Ishikawa (cell line): ENCODE measurements at regions not wholly inside any gene's neighbourhood (a gene's known extent, or its start where the extent isn't known, plus 50 kb on each side); places are given as distances from the start of the nearest gene placed in this dataset.

Experiments
- CEBPB ChIP-seq: IDR thresholded peaks from 2 replicates; pipeline ENCODE4 v1.6.1; 2012
- CREB1 ChIP-seq: IDR thresholded peaks from 2 replicates; pipeline ENCODE4 v1.6.1; 2012; ENCODE audit warnings: low read depth
- EGR1 ChIP-seq: IDR thresholded peaks from 2 replicates; pipeline ENCODE4 v1.6.1; 2012
- EP300 ChIP-seq: IDR thresholded peaks from 2 replicates; pipeline ENCODE4 v1.6.1; 2012; ENCODE audit warnings: borderline replicate concordance
- FOXM1 ChIP-seq: IDR thresholded peaks from 2 replicates; pipeline ENCODE4 v1.6.1; 2012; ENCODE audit warnings: low read depth, borderline replicate concordance
- MAX ChIP-seq: IDR thresholded peaks from 2 replicates; pipeline ENCODE4 v1.6.1; 2012
- NFIC ChIP-seq: IDR thresholded peaks from 2 replicates; pipeline ENCODE4 v1.6.1; 2012
- RAD21 ChIP-seq: IDR thresholded peaks from 2 replicates; pipeline ENCODE4 v1.6.1; 2012; ENCODE audit warnings: low read depth
- REST ChIP-seq: IDR thresholded peaks from 2 replicates; pipeline ENCODE4 v1.6.1; 2012; ENCODE audit warnings: low read depth, mild to moderate bottlenecking
- TAF1 ChIP-seq: IDR thresholded peaks from 2 replicates; pipeline ENCODE4 v1.6.1; 2012; ENCODE audit warnings: low read depth, mild to moderate bottlenecking
- TCF12 ChIP-seq: IDR thresholded peaks from 2 replicates; pipeline ENCODE4 v1.6.1; 2012; ENCODE audit warnings: low read depth
- TEAD4 ChIP-seq: IDR thresholded peaks from 2 replicates; pipeline ENCODE4 v1.6.1; 2012
- USF1 ChIP-seq: IDR thresholded peaks from 2 replicates; pipeline ENCODE4 v1.6.1; 2012
- YY1 ChIP-seq: IDR thresholded peaks from 2 replicates; pipeline ENCODE4 v1.6.1; 2012; ENCODE audit warnings: low read depth
- ZBTB7A ChIP-seq: IDR thresholded peaks from 2 replicates; pipeline ENCODE4 v1.6.1; 2012; ENCODE audit warnings: low read depth

DNA sequence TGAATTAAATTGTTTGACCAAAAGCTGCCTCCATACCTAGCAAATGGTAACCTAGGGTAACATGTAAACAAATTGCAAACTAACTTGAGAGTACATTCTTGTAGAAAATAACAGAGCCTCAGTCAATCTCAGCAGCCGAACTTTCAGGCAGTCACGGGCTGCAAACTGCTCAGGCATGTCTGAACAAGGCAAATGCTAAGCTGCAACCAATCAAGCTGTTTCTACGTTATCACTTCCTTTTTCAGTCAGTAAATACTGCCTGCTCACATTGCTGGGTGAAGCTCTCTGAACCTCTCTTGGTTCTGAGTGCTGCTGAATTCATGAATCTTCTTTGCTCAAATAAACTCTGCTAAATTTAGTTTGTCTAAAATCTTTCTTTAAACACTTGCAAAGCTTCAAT is 1212.4 kb downstream of the SORCS1 start:
- TF ChIP-seq MAX (no peak), TCF12 (no peak), TAF1 (no peak), CREB1 (no peak)

GRCh38 chr10:105950410-105950809 is 1214.1 kb downstream of the SORCS1 start:
- peak; percentile 55 for TF ChIP-seq RAD21
- TF ChIP-seq FOXM1 = no peak
- no peak for TF ChIP-seq USF1

DNA sequence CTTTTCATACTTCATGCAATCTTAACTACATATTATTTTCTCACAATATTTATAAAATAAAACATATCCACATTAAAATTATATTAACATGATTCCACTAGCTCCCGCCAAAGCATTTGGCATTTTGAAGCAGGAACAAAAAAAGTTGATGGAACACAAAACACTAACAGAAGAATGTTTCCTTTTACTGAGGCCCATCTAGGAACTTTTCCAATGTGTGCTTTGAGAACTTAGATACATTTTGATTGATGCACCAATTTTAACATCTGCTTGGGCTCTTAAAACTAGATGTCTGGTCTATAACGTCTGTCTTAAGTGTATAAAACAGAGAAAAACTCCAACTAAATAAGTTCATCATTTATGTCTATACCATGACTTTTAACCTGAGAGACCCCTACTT is 1214.8 kb downstream of the SORCS1 start:
- TF ChIP-seq USF1 = no peak
- TF ChIP-seq EGR1 = no peak
- no peak for TF ChIP-seq TAF1
- no peak for TF ChIP-seq ZBTB7A
- TF ChIP-seq MAX = no peak
- no peak for TF ChIP-seq CEBPB
- no peak for TF ChIP-seq NFIC
- no peak for TF ChIP-seq CREB1
- TF ChIP-seq REST = no peak
- TF ChIP-seq TEAD4 = no peak
- TF ChIP-seq FOXM1 = no peak
- TF ChIP-seq YY1 = no peak
- no peak for TF ChIP-seq RAD21
- TF ChIP-seq EP300 = no peak
- no peak for TF ChIP-seq TCF12

DNA sequence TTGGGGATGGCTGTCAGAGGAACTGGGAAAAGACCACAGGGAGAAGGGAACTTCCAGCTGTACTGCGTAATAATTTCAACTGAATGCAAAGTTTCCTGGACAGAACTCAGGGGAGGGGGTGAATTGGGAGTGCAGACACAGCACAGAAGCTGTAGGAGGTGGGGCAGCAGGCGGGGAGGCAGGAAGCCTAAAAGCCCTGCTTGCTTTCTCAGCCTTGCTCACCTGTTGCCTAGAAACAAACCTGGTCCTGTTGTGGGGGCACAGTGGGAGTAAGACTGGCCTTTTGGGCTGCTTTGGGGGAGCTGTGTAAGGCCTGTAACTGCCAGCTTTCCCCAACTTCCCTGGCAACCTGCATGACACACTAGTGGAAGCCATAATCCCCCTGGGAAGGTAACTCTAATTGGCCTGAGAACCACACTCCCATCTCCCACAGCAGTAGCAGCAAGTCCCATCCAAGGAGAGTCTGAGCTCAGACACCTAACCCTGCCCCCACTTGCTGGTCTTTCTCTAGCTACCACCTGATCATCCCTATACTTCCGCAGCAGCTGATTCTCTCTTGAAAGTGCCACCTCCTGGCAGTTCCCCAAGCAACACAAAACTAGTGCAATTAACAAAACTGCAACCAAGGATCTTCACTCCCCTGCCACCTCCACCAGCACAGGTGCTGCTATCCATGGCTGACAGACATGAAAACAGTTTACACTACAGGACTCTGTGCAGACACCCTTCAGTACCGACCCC is 1239.3 kb downstream of the SORCS1 start:
- TF ChIP-seq TCF12 = no peak
- no peak for TF ChIP-seq USF1
- TF ChIP-seq REST = no peak
- TF ChIP-seq MAX = no peak
- TF ChIP-seq FOXM1 = no peak
- no peak for TF ChIP-seq CREB1
- no peak for TF ChIP-seq ZBTB7A
- TF ChIP-seq EP300 = no peak
- TF ChIP-seq EGR1 = no peak
- TF ChIP-seq TEAD4 = no peak

DNA sequence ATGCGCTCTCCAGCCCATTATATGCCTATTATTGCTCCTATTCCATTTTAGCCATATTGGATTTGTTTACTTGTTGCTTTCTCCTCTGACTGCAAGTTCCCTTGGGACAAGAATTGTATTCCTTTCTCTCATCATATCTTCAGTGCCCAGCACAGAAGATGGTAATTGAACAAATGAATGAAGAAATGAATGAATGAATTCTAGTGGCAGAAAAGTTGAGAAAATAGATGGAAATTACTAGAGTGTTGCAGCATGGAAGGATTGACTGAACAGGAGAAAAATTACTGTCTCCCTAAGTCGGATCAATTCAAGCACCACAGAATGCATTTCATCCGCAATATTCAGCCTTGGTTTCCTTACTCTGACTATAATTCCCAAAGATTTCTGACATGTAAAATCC is 1243.2 kb downstream of the SORCS1 start:
- TF ChIP-seq MAX = no peak
- no peak for TF ChIP-seq NFIC
- no peak for TF ChIP-seq CREB1
- no peak for TF ChIP-seq EP300
- no peak for TF ChIP-seq TEAD4
- TF ChIP-seq ZBTB7A = no peak
- TF ChIP-seq USF1 = no peak
- TF ChIP-seq YY1 = no peak
- TF ChIP-seq EGR1 = no peak
- no peak for TF ChIP-seq FOXM1
